H1 (cell line): ENCODE measurements at regions not wholly inside any gene's neighbourhood (a gene's known extent, or its start where the extent isn't known, plus 50 kb on each side); places are given as distances from the start of the nearest gene placed in this dataset.

Source experiments
- CHD2 ChIP-seq: IDR thresholded peaks from 2 replicates; pipeline ENCODE4 v1.6.1; 2012; ENCODE audit warnings: low read length, improper control_type of control experiment
- MAX ChIP-seq: IDR thresholded peaks from 2 replicates; pipeline ENCODE4 v1.6.1; 2012; ENCODE audit warnings: inconsistent platforms
- TF ChIP-seq, protein P1 (sequence below): IDR thresholded peaks from 2 replicates; pipeline ENCODE4 v1.6.1; 2012; ENCODE audit warnings: low read length, inconsistent platforms

GRCh38 chr10:57715233-57715632 is 552.5 kb downstream of the IPMK start (continued):
- no peak for TF ChIP-seq CHD2
- TF ChIP-seq MAX = no peak
- TF ChIP-seq, protein P1, sequence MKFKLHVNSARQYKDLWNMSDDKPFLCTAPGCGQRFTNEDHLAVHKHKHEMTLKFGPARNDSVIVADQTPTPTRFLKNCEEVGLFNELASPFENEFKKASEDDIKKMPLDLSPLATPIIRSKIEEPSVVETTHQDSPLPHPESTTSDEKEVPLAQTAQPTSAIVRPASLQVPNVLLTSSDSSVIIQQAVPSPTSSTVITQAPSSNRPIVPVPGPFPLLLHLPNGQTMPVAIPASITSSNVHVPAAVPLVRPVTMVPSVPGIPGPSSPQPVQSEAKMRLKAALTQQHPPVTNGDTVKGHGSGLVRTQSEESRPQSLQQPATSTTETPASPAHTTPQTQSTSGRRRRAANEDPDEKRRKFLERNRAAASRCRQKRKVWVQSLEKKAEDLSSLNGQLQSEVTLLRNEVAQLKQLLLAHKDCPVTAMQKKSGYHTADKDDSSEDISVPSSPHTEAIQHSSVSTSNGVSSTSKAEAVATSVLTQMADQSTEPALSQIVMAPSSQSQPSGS = no peak
